Hypothalamus (tissue), 51 donors: ENCODE measurements at regions not wholly inside any gene's neighbourhood (a gene's known extent, or its start where the extent isn't known, plus 50 kb on each side); places are given as distances from the start of the nearest gene placed in this dataset.
"Not testable (repeated sequence)": the region's sequence is repeated elsewhere in the genome, so short reads cannot be mapped to it uniquely, and the experiment has no call there.

Experiments
- DNase-seq, 51 donors: peaks; one replicate each; lab custom pipeline; 2025; lab: John Stamatoyannopoulos, UW

DNA sequence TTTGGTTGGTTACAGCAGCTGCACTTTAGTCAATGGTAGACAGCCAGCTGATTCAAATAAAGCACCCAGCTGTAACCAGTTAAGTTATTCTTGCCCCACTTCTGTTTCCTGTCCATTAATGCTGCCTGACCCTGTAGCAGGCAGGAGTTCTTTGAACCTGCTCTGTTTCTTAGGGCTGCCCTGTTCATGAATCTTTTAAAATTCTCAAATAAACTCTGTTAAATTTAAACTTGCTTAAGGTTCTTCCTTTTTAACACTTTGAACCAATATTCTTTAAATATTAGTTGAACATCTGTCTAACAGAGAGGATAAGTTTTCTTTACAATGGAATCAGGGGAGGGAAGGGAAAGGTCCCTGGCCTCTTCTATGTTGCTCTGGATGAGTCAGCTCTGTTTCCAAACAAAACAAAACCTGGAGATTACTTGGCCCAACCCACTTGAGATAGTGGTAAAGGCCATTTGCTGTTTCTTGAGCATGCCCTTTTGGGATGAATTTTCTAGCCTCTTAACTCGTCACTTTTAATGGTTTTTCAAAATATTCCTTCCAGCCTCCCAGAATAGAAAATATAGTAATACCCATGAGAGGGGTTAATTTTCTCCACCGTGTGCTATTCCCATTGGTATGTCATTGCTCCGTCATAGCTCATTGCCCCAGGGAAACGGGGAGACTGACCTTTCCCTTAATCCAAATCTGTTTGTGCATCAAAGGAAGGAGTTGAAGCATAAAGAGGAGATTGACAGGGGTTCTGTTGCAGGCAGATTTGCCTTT lies 112.1 kb upstream of the FHL2 start:
- no peak for DNase-seq

- DNase-seq = no peak
These were observed 110.6 kb upstream of the FHL2 start for GRCh38 chr2:105509269-105510086.

- DNase-seq = not testable (repeated sequence)
These were observed 108.0 kb upstream of the FHL2 start for GRCh38 chr2:105506860-105507259.

DNA sequence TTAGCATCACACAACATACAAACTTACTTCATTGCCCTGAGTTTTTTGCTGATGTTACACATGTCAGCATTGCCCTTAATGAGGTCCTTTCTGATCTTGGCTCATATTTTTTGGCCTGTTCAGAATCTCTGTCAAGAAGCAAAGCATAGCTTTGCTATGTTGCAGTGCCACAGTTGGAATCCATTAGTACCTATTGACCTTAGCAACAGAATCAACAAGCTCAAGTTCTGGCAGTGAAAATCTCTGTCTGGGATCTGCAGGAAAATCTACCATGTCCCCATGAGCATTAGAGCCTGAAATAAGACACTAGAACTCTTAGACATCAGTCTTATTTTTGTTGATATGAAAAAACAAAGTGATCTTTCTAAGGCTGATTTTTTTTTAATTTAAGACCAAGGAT lies 105.6 kb upstream of the FHL2 start:
- no peak for DNase-seq

GRCh38 chr2:105502625-105503334 lies 103.9 kb upstream of the FHL2 start:
- DNase-seq = no peak

- DNase-seq = no peak
These were observed 99.5 kb upstream of the FHL2 start for GRCh38 chr2:105498281-105498846.

DNA sequence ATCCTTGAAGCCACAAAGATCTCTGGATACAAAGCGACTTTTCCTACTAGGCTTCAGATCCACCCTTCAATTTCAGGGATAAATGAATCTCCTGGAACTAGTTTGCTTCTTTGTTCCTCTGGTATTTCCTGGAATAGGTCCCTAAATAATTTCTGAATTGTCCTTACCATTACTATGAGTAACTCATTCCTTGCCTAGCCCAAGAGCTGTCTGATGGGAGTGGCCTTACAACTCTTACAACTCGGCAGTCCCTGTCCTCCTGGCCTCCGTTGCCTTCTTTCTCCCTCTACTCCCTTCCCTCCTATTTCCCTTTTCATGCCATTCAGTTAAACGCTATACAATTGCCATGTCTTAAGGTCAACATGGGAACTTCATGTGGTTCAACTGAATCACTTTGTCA lies 98.2 kb upstream of the FHL2 start:
- DNase-seq = no peak

- no peak for DNase-seq
These were observed 97.4 kb upstream of the FHL2 start for GRCh38 chr2:105496271-105496670.

DNA sequence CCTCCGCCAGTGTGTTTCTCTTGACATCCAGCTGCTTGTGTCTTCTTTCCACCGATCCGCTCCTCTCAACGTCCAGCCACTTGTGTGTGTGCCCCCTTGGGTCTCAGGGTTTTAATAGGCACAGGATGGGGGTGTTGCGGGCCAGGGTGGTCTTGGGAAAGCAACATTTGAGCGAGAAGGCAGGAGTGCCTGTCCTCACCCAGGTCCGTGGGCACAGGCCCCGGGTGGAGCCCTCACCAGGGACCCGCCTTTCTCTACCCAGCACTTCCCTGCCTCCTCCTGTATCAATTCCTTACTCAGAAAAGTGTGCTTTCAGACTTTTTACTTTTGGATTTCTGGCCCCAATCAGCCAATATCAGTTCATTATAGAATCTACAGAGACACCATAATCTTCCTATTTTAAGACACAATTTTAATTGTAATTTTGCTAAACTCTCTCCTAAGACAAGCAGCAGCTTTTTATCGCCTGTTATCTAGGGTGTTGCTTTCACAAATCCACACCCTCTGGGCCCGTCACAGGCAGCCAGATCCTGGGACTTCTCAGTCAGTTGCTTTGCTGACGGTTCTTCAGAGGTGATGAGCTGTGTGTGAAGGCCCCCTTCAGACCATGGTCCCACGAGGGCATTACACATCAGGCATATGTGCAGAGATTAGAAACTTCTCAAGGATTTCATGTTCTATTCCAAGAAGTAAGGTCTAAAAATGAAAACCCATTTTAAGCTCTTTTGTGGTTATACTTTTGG lies 96.0 kb upstream of the FHL2 start:
- no peak for DNase-seq

- no peak for DNase-seq
These were observed 92.1 kb upstream of the FHL2 start for GRCh38 chr2:105490956-105491355.

- no peak for DNase-seq
These were observed 91.4 kb upstream of the FHL2 start for GRCh38 chr2:105490204-105490603.

DNA sequence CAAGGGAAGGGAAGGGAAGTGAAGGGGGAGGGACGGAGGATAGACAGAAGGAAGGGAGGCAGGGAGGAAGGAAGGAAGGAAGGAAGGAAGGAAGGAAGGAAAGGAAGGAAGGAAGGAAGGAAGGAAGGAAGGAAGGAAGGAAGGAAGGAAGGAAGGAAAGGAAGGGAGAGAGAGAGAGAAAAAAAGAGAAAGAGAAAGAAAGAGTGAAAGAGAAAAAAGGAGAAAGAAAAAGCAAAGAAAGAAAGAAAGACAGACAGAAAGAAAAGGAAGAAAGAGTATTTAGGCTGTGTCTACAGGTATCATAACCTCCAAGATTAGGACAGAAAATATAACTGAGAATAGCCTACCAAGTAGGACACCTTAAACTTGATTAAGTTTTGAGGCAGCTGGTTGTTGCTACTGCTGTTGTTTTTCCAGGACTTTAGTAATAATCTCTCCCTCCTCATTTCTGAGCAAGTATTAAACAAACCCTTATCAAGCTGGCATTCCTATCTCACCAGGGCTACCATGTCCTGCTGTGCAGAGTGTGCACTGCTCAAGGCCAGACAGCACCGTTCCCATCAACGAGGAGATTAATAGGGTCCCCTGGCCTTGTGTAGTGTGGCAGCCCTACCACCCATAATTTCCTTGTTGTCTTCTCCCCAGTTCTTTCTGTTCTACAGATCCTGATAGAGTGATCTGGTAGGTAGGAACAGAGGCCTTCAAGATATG lies 90.5 kb upstream of the FHL2 start:
- no peak for DNase-seq

DNA sequence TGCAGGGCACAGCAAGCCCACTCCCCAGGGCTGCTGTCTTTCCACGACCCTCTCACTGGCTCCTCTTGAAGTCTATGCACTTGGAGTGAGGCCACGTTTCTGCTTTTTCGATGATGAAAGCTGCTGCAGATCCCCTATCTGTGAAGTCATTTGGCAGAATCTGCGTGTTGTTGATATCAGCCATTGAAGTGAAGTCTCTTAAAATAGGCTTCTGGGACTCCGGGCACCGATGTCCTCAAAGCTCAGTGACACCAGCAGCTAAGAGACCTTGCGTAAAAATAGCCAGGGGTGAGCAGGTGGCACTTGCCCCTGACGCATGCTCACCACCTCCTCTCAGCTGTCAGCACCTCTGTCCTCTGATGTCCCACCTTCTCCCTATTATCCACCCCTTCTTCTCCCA lies 89.4 kb upstream of the FHL2 start:
- no peak for DNase-seq

GRCh38 chr2:105487142-105488069 lies 88.6 kb upstream of the FHL2 start:
- DNase-seq = no peak

DNA sequence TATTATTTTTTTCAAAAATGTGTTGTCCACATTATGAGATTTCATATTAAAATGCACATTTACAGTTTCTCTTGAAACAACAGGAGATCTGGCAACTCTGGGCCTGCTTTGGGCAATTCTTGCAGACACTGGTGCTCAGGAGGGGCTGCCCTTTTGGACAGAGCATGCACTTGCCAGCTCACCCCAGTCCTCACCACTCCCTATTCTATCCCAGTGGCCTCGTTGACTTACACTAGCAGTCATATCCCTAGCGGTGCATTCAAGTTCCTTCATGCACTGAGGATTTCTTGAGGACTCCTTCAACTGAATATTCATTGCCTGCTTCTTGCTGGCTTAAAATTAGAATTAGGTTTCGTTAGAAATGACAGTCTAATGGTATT lies 87.9 kb upstream of the FHL2 start:
- no peak for DNase-seq

DNA sequence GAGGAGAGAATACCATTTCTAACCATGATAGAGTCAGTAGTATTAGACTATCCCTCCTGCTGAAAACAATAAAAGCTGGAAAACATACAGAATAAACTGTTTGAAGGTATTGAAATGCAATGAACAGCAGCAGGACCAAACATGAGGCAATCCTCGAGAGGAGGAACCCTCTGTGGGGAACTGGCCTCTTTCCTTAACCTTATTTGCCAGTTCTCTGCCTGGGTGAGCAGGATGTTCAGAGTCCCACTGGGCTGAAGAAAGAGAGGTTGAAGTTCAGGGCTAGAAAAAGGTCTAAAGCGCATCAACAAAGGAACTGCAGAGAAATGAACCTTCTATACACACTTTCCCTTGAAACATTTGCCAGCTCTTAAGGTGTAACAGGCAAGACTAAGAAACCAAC lies 79.8 kb upstream of the FHL2 start:
- no peak for DNase-seq

DNA sequence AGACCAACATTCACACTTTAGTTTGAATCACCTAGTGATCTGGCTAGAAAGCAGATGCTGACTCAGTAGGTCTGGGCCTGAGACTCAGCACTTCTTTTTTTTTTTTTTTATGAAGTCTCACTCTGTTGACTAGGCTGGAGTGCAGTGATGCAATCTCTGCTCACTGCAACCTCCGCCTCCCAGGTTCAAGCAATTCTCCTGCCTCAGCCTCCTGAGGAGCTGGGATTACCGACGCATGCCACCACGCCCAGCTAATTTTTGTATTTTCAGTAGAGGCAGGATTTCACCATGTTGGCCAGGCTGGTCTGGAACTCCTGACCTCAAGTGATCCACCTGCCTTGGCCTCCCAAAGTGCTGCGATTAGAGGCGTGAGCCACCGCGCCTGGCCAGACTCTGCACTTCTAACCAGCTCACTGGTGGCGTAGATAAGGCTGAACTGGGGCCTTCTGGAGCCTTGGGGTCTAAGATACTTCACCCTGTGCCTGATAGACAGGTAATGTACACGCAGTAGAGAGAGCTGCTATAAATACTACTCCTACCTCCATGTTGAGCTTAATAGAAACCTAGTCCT lies 78.3 kb upstream of the FHL2 start:
- not testable (repeated sequence) for DNase-seq

DNA sequence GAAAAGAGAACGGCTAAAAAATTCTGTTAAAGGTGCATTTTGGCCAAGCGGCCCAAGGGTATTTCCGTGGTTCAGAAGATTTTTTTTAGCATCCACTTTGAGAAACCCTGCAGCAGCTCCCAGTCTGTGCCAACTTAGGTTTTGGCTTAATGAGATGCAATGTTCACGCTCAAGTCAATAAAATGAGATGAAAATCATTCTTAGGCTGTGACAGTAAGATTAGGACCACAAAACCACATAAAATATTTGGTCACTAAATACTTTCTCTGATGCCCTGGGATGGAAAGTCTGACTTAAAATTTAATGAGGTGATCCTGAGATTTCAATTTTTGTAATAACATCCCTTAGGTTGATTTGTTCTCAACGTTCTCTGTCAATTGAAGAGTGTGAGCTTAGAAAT lies 74.2 kb upstream of the FHL2 start:
- DNase-seq = no peak
